GM21825 (cell line): ENCODE measurements at regions not wholly inside any gene's neighbourhood (a gene's known extent, or its start where the extent isn't known, plus 50 kb on each side); places are given as distances from the start of the nearest gene placed in this dataset.

Source experiments
- ATAC-seq: cut with Tn5 transposase; IDR thresholded peaks from one replicate; pipeline ENCODE4 v1.9.1; 2021; ENCODE audit warnings: mild to moderate bottlenecking, moderate library complexity; ENCODE audit not compliant: unreplicated experiment

DNA sequence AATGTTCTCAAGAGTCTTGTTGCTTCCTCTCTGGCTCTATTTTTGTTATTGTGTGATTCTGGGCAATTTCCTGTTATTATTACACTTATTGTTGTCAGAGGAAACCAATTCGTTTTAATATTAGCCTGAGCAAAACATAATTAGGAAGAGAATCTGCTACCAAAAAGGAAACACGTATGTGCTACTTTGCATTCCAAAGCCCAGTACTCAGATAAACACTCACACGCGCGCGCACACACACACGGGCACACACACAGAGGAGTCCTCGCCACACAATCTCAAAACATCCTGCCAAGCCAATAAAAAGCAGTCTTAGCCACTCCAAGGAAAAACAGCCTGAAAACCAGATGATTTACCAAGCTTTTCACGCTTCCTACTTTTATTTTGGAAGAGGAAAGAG is 400.7 kb downstream of the NUAK1 start:
- ATAC-seq: no peak

DNA sequence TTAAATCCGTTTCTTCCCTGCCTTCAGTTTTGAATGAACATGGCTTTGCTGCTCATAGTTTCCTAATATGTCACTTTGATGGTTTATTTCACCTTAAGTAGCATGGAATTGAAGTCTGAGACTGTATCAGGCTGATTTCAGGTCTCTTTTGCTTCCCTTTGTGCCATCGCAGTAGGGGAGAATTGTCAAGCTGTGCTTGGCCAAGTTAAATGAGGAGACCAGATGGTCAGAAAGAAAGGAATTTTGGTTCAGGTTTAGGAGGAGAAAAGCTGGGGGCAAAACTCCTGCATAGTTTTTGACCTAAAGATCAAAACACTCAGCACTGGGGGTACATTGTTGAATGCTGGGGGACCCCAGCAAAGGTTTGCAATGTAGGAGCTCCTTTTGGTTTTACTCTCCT is 398.4 kb downstream of the NUAK1 start:
- no peak for ATAC-seq

DNA sequence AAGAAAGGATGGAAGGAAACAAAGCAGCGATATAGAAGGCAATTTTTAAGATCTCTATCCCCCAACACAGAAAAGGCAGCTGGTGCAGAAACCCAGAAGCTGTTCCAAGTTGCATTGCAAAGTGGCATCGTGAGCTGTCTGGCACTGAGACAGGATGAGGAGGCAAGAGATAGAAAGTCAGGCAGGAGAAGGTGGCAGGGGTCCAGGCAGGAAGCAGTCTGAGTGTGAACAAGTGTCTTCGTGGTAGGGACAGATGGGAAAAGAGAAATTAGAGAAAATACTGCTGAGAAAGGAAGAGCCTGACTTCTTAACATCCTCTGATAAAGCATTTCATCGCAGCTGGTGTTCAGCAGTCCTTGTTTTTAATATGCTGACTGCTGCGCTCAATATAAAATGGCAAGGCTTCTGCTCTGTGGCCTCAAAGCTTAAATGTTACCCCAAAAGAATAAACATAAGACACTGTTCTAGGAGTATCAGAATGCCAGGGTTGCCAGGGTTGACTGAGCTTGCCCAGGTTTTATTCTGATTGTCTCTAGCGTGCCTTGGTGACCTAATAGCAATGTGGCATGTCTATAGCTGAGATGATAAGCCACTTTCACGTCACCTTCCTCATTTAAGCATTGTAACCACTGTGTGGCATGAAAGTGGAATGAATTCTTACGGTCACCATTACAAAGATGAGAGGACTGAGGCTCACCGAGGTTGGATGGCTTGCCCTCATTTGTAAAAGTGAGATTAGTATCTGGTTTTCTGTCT is 397.6 kb downstream of the NUAK1 start:
- no peak for ATAC-seq

DNA sequence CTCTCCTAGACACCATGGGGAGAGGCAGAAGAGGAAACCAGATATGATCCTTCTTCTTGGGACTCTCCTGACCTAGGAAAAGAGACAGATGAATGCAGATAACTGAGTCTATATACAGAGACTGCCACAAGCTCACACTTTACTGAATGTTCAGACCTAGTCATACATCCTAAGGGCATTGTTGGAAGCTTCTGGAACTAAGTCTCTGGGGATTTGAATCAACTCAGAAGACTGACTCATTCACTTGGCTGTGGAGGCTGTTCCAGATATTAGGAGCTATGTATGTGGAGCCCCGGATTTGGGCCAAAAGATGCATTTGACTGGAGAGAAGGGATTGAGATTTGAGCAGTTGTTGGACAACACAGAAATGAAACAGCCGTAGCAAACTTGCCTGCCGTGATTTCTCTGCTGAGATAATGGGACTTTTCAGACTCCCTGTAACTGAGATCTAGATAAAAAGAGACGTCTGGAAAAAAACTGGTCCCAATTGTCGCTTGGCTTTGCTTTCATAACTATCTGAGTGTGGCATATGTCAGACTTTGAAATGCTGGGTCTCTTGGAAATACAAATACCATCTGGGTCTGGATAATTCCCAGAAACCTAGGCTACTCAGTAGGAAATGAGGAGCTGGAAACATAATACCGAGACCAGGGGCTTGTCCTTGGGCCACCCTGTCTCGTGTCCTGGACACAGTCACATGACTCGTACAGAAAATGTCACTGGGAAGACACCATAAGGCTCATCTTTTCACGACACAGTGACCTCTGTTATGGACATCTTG is 396.8 kb downstream of the NUAK1 start:
- no peak for ATAC-seq

DNA sequence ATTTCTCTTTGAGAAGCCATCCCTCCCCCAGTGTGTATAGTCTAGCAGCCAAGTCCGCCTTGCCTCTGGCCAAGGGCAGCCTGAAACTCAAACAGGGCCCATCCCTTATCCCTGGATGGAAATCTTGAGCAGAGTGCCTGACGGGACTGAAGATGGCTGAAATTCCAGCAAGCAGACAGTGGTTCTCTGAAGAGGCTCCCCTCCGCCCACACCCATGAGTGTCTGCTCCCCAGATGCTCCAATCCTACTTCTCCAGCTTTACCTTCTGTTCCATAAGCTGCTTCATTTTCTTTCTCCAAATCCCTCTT is 396.2 kb downstream of the NUAK1 start:
- ATAC-seq: no peak

DNA sequence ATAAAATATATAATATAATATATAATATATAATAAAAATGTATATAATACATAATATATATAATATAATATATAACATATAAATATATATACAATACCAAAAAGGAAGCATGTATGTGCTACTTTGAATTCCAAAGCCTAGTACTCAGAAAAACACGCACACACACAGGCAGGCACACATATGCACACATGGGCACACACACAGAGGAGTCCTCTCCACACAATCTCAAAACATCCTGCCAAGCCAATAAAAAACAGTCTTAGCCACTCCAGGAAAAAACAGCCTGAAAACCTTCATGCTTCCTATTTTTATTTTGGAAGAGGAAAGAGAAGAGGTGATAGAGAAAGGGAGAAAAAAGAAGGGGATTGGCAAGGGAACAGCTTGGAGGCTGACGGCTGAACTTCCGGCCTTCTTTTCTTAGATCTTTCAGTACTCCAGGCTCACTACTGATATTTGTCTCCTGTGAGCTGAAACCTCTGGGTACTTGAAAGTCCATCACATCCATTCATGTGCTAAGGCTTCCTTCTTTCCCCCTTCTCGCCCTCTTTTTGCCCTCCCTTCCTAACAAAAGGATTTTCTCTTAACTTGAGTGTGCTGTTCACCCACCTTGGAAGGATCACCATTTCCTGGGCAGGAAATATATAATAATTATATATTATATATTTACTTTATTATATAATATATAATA is 394.2 kb downstream of the NUAK1 start:
- no peak for ATAC-seq

DNA sequence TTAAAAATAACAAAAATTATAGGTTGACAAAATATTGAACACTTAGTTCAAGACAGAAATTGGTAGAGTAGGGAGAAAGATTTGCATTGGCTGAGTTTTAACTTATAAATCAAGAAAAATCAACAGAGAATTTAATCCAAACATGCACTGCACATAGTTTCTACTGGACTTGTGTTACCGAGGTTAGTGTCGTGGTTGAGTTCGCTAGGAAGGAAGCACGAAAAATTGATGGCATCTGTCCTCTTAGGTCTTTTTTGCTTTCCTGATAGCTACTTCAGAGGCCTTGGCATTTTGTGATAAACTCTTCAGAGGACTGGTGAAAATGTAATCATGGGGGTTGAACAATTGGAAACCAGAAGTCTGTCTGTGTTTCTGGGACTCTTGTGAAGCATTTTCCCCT is 392.9 kb downstream of the NUAK1 start:
- ATAC-seq: no peak

DNA sequence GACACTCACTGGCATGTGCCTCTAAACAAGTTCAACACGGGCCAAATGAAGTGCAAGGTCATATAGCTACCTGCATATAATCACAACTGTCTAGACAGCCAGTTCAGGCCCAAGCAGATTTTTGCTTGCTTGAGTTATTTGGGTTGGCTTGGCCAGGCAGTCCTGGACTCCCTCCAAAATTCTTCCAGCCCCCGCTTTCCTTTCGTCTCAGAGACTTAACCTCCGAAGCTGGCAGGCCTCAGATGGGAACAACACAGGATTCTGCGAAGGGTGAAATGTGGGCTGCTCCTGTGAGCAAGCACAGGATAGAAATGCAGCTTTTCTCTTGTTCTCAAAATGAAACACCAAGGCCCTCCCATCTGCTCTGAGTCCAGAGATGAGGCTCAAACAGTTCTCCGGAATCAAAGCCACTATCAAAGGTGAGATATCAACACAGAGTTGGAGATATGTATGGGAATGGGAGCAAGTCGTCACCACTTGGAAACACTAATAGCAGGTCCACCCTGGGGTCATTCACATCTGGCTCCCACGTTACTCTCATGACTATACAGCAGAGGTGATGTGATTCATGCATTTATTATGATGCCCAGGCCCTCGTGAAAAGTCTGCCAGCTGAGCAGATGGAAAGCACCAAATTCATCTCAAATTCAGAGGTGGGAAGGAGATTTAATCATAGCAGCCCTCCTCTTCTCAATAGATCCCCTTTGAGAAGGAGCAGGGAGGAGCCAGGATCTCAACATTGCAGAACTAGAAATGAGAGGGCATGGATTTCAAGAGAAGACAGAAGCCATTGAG is 389.8 kb downstream of the NUAK1 start:
- no peak for ATAC-seq

DNA sequence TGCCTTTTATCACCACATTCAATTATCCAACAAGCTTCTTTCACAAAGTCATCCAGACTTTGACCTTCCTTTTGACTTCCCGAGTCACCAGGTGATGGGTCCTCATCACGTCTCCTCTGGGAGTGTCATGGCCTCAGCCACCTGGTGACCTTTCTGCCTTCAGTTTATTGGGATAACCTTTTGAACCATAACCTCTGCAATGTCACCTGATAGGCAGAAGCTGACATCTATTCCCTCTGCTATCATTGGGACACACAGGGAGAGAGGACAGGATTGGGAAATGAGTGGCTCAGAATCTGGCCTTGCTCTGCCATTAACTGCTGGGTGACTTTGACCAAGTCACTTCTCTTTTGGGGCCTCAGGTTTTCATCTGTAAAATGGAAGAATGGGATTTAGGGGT is 388.7 kb downstream of the NUAK1 start:
- ATAC-seq: no peak

DNA sequence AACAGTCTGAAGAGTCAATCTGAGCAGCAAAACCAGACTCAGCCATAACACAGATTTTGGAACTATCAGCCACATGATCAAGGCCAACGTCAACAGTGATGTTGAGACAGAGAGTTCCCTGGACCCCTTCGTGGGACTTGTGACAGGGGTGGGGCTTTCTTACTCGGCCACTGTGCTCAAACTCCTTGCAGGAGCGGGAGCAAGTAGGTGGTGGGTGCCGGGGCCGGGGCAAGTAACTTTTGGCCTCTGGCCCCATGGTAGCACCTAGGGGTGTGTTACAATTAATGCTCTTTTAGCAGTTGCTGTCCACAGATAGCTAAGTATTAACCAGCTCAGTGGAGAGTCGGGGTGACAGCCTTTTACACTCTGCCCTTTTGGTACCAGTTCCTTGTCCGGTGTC is 384.4 kb downstream of the NUAK1 start:
- no peak for ATAC-seq

DNA sequence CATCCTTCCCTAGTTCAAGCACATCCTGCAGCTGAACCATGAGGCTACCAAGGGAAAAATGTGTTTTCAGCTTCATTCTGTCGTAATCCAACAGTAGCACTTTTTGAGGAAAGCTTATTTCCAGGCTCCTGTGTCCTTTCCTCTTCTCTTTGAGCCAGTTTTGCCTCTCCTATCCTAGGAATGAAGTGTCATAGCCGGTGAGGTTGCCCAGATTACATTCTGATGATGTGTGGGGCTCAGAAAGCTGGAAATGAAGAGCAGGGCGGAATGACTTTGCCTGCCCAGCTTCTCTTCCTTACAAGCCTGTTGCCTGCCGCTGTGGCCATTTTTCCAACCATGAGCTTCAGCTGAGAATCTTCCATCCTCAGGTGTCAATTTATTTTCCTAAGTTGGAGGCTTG is 381.8 kb downstream of the NUAK1 start:
- no peak for ATAC-seq

DNA sequence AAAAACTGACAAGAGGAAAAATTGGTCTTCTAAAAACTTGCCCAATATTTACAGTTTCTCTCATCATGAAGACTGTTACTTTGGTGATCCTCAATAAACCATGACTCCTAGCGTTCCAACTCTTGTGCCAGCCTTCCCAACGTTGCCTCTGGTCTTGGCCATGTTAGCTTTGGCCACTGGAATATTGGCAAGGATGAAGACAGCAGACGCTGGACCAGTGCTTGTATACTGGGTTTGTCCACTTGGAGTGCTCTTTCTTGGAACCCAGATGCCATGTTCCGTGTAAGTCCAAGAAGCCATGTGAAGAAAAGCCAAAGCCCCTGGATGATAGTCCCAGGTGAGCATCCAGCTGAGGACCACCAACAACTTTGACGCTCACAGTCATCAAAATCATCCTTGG is 379.6 kb downstream of the NUAK1 start:
- no peak for ATAC-seq

DNA sequence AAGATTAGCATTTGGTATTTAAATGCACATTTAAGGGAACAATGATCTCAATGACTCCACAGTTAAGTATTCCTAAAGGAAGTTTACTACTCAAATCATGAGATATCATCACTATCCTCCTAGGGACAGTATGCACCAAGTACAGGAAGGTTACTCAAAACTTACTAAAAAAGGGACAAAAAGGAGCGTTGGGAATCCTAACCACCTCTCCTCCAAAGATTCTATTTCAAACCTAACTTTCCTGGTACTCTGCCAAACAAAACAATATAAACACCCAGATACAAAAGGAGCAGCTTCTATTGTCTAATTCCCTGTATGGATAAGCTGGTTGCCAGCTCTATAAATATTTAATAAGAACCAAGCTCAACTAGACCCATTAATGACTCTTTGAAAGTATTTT is 377.7 kb downstream of the NUAK1 start:
- no peak for ATAC-seq

DNA sequence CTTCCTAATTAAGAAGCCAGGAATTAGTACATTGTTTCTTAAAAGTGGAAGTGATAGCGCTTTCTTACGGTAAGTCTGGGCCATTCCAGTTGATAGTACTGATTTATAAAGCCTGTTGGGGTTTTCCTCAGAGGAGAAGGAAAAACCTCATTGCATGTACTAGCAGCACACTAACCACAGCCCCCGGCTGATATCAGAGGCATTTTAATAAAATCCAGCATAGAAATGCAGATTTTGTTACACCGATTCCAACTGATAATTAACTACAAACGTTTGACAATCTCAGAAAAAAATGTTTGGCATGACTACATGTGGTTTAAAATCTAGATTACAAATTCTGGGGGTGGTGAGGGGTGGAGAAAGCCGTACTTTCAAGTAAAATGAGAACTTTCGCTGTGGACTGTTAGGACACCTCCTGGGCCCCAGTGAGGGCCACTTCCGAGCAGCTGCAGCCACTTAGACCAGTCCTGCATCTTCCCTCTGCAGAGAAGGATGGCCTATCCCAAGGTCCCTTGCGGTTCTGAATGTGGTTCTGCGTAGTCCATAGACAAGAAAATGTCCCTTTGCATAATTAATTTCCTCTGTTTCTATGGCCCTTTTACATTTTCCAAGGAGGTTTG is 374.4 kb downstream of the NUAK1 start:
- no peak for ATAC-seq

DNA sequence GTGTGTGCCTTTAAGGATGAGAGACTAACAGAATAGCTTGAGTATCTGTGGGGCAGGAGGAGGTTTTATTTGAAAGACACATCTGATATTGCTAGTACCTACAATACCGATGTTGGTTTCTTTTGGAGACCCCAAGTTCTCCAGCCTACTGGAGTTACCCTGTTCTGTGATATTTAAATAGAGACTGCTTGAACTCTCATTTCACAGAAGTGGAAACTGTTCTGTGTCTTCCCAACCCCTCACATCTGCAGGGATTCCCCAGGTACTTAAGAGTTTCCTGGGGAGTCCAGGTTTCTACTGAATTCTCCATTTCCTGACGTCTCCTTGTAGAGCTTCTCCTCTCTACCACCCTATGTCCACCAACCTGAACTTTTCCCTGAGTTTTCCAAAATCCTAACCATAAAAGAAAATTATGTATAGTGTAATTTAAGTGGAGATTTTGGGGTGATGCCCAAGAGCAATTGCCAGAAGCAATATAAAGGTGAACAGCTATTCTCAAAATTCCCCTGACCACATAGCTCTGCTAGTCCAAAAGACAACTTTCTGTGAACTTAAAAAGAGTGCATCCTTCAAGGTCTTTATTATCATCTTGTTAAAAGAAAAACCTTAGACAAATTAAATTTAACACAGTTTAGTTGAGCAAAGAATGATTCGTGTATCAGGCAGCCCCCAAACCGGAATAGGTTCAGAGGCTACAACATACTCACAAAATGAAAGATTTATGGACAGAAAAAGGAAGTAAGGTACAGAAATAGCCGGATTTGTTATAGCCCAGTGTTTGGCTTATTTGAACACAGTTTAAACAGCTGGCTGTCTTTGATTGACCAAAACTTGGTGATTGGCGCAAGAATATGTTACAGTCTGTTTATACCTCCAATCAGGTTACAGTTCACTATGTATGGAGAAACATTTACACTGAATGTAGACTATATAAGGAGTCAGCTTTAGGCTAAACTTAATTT is 373.4 kb downstream of the NUAK1 start:
- ATAC-seq: no peak

DNA sequence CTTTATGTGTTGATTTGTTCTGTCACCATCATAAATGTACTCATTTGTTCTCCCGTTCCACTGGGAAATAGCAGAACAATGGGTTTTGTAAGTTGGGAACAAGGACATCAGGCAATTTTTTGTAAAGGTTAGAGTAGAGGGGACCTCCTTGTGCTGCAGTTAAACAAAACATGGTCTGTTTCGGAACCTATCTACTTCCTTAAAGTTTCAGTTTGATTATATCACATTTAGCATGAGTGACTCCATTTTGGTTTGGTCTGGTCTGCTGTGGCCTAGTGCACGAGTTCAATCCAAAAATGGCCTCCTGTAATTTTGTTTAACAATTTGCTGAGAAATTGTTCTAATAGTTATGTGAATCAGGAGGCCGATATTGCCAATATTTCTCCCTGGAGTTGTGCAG is 372.7 kb downstream of the NUAK1 start:
- no peak for ATAC-seq

DNA sequence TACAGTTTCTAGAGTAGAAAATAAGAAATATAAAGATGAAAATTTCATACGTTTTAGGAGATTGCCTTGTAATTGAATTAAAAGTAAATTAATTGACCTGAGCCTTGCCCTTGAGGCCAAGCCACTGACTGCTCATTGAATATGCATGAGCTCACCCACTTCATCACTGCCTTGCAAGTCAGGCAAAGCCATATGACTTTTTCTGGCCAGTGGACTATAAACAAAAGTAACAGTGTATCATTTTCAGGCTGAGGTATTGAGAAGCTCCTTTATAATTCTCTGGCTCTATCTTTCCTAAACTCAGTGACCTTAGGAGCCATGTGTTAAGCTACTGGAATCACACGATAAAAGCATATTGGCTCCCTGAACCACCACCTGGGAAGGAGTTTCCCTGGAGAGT is 369.3 kb downstream of the NUAK1 start:
- no peak for ATAC-seq

DNA sequence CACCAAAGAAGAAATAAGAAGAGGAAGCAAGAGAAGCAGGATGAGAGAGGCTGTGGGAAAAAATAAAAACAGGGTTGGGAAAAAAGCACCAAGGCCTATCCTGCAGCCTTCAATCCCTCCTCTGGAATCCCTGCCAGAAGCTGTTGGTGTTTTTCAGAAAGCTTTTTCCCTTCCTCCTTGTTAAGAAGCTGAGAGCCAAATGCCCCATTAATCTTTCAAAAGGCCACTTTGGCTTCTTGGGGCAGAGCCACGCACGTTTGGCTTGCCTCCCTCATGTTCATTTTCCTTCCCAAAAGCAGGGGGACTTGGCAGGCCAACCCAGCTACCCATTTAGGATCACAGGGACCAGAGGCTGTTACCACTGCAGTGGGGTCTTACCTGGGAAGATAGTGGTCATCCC is 365.3 kb downstream of the NUAK1 start:
- ATAC-seq: no peak

DNA sequence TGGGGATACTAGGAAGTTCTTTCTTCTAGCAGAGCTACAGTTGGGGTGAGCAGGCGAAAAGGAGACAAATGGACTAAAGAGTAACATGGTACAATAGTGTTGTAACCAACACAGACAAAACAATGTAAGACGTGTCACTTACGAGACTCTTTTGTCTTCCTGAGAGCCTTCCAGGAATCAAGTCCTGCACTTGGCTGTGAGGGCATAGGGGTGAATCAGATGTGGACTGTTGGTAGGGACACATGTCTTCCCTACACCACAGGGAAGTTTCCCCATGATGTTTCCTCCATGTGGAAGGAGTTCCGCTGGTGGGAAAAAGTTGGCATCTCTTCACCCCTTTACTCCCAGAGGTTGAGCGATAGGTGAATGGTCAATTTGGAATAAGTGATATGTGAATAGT is 364.7 kb downstream of the NUAK1 start:
- ATAC-seq: no peak

DNA sequence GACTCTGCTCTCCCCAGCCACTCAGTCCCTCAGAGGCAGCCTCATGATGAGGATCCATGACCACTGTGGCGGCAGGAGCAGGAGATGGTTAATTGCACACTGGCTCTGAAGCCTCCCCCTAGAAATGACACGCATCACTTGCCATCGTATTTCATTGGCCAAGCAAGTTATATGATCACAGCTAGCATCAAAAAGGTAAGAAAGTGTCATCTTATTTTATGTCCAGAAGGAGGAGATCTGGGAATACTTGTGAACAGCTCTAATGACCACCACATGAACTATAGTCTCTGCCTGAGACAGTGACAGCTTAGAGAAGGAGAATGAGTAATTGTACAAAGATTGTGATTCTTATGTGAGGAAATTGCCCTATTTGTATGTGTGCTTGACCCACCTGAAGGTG is 363.4 kb downstream of the NUAK1 start:
- no peak for ATAC-seq
